NCI-H1694 (cell line): ENCODE measurements at regions not wholly inside any gene's neighbourhood (a gene's known extent, or its start where the extent isn't known, plus 50 kb on each side); places are given as distances from the start of the nearest gene placed in this dataset.

Experiments used
- DNase-seq: peaks from one replicate; lab custom pipeline; 2025; lab: John Stamatoyannopoulos, UW

- DNase-seq: no peak
Measured at GRCh38 chr10:4581929-4582328, 244.1 kb upstream of the AKR1E2 start.

GRCh38 chr10:4579844-4580243 is 246.2 kb upstream of the AKR1E2 start:
- no peak for DNase-seq

- no peak for DNase-seq
Measured at GRCh38 chr10:4576206-4576605, 249.8 kb upstream of the AKR1E2 start.

- DNase-seq: no peak
Measured at GRCh38 chr10:4569151-4569550, 256.9 kb upstream of the AKR1E2 start.

GRCh38 chr10:4568731-4569130 is 257.3 kb upstream of the AKR1E2 start:
- no peak for DNase-seq

- no peak for DNase-seq
Measured at GRCh38 chr10:4568086-4568485, 257.9 kb upstream of the AKR1E2 start.

GRCh38 chr10:4567637-4568036 is 258.4 kb upstream of the AKR1E2 start:
- no peak for DNase-seq

GRCh38 chr10:4566011-4566410 is 260.0 kb upstream of the AKR1E2 start:
- no peak for DNase-seq

- DNase-seq: no peak
Measured at GRCh38 chr10:4561296-4561695, 264.7 kb upstream of the AKR1E2 start.

GRCh38 chr10:4557469-4557868 is 268.5 kb upstream of the AKR1E2 start:
- DNase-seq: no peak

- DNase-seq: no peak
Measured at GRCh38 chr10:4556527-4556926, 269.5 kb upstream of the AKR1E2 start.

- no peak for DNase-seq
Measured at GRCh38 chr10:4555920-4556319, 270.1 kb upstream of the AKR1E2 start.

- no peak for DNase-seq
Measured at GRCh38 chr10:4549139-4549653, 276.8 kb upstream of the AKR1E2 start.

GRCh38 chr10:4546931-4547330 is 279.1 kb upstream of the AKR1E2 start:
- no peak for DNase-seq

GRCh38 chr10:4546500-4546899 is 279.5 kb upstream of the AKR1E2 start:
- no peak for DNase-seq

GRCh38 chr10:4545062-4545461 is 280.9 kb upstream of the AKR1E2 start:
- DNase-seq: no peak

- DNase-seq: no peak
Measured at GRCh38 chr10:4543938-4544533, 282.0 kb upstream of the AKR1E2 start.

GRCh38 chr10:4541292-4541691 is 284.7 kb upstream of the AKR1E2 start:
- DNase-seq: no peak

- DNase-seq: no peak
Measured at GRCh38 chr10:4538016-4538415, 288.0 kb upstream of the AKR1E2 start.

GRCh38 chr10:4535521-4535920 is 290.5 kb upstream of the AKR1E2 start:
- no peak for DNase-seq

- DNase-seq: no peak
Measured at GRCh38 chr10:4533621-4534020, 292.4 kb upstream of the AKR1E2 start.

GRCh38 chr10:4532976-4533375 is 293.0 kb upstream of the AKR1E2 start:
- no peak for DNase-seq

- no peak for DNase-seq
Measured at GRCh38 chr10:4532467-4532866, 293.5 kb upstream of the AKR1E2 start.

GRCh38 chr10:4532011-4532410 is 294.0 kb upstream of the AKR1E2 start:
- DNase-seq: no peak
